A172 (cell line): ENCODE measurements at regions not wholly inside any gene's neighbourhood (a gene's known extent, or its start where the extent isn't known, plus 50 kb on each side); places are given as distances from the start of the nearest gene placed in this dataset.
"Not testable (repeated sequence)": the region's sequence is repeated elsewhere in the genome, so short reads cannot be mapped to it uniquely, and the experiment has no call there.

Source experiments
- DNase-seq: peaks from one replicate; pipeline ENCODE4 v3.0.0-alpha.2; 2015; ENCODE audit warnings: low spot score

DNA sequence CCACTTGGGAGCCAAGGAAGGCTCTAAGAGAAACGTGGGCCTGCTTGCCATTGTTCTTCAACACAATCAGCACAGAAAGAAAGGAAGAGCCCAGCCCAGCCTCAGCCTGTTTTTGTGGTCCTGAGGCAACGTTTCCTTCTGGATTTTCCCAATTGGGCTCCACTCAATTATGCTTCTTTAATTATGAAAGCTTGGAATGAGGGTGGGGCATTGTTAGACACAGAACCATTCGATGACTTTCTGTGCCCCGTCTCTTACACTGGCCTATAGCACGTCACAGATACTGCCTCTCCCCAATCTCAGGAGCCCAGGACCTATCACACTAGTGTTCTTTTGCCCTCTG is 207.4 kb downstream of the ZFP36L2 start:
- DNase-seq, result no peak

DNA sequence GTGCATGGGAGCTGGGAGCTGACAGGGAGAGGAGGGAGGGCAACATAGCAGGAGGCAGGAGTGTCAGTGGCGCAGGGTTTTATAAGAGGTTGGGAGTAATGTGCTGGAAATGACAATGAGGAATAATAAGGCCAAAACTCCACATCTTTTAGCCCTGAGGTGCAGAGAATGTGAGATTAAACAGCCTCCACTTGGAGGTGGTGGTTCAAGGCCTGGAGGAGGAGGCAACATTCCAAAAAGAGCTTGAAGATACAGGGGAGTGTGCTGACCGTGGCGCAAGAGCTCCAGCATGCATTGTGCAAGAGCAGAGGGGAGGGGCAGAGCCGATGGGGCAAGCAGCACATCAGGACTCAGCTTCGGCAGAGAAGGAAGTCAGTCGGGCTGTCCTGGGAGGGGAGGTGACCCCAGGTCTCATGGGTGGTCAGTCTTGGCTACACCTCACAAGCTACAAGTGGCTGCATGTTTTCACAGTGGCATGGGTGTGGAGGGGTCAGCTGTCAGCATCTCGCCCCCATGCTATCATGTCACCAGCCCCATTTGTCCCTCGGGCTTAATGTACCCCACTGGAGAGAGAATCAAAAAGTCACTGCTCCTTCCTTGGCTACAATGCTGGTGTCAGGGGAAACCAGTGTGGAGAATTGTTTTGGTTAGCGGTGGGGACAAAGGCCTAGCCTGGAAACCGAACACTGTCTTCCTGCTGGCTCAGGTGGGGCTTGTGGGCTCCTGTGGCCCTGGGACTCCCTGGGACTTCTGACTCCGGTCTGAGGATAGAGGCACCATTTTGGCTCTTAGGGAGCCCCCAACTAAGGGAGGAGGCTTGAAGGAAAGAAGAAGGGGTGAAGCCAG is 208.0 kb downstream of the ZFP36L2 start:
- no peak for DNase-seq

DNA sequence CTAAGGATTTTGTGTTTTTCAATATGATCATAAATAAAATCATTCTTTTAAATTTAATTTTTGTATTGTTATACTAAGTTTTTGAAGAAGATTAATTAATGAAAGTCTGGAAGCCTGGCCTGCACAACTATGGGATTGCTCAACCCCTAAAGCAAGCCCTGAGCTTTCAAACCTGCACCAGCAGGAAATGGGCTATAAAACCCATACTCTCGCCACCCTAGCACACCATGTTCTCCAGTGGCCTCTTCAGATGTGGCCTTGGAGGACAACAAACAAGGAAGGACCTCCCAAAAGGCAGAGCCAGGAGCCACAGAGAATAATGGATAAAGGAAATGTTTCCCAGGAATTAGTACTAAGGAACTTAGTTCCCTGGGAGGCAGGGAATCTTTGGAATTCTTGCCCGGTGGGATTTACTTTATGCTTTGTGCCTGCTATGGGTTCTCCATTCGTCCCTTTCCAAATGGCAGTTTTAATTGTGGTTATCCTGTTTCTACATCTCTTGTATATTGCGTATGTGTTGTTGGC is 212.5 kb downstream of the ZFP36L2 start:
- DNase-seq, result no peak

DNA sequence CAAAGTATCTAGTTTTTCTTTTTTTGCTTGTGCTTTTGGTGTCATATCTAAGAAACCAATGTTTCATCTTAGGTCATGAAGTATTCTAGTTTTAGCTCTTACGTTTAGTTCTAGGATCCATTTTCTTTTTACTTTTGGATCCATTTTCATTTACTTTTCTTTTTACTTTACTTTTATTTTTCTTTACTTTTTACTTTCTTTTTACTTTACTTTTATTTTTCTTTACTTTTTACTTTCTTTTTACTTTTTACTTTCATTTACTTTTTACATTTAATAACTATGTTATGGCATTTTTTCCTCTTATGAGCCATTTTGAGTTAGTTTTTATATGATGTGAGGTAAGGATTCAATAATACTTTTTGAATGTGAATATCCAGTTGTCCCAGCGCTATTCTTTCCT is 213.4 kb downstream of the ZFP36L2 start:
- no peak for DNase-seq

DNA sequence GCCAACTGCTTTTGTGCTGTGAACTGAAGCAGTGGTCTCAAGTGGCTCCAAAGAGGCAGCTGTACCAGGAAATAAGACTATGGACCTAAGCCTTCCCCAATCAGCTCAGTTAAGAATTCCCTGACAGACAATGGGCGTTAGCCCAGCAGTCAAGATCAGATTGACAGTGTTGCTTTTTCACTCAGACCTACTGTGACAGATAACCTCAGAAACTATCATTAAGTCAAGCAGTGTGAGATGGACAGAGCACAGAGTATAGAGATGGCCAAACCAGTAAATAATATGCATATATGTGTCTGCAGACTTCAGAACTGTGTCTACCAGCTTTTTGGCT is 215.3 kb downstream of the ZFP36L2 start:
- no peak for DNase-seq

DNA sequence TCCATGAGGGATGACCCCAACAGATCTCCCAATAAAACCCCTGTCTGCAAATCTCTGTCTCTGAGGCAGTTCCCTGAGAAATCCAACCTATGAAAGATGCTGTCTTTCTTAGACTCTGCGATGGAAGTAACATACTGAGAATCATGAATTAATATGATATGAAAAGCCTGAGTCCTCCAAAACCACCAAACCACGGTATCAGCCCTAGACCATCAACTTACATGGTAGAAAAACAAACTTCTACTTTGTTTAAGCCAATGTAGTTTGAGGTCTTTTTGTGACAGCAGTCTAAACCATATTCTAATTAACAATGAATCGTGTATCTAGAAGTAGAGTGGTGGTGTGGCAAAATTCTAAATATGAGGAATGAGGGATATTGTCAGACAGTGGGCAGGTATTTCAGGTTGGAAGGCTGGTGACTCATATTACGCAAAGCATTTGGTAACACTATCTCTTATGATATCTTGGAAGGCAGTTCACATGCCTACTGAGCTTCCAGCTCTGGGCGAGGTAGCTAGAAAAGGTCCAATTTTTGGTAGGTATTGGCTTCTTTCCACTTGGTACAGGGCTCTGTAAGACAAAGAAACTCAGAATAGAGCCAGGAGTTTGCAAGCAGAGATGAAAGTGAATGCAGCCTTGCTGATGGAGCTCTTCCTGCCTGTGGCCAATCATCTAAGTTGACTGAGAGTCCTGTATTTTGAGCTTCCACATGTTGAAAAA is 215.8 kb downstream of the ZFP36L2 start:
- no peak for DNase-seq

DNA sequence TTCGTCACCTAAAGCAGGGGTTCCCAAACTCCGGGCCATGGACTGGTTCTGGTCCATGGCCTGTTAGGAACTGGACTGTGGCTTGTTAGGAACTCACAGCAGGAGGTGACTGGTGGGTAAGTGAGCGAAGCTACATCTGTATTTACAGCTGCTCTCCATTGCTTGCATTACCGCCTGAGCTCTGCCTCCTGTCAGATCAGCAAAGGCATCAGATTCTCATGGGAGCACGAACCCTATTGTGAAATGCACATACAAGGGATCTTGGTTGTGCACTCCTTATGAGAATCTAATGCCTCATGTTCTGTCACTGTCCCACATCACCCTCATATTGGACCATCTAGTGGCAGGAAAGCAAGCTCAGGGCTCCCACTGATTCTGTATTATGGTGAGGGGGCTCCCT is 217.0 kb downstream of the ZFP36L2 start:
- DNase-seq, result no peak

DNA sequence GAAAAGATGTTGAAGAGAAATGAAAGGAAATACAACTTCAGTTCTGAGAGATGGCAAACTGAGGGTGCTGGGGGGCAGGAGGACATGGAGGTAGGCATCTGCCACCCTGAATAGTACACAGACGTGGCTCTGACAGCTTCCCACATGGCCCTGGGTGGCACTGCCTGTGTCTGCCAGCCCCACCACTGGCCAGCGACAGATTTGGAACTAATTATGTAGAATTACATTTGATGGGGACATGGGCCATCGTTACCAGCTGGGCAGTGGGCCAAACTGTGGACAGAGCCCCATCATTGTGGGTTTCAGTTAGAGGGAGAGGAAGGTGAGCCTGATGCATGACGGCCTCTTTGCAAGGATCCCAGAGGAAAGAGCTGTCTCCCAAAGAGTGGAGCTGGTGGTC is 216.0 kb upstream of the HAAO start:
- DNase-seq, result no peak

DNA sequence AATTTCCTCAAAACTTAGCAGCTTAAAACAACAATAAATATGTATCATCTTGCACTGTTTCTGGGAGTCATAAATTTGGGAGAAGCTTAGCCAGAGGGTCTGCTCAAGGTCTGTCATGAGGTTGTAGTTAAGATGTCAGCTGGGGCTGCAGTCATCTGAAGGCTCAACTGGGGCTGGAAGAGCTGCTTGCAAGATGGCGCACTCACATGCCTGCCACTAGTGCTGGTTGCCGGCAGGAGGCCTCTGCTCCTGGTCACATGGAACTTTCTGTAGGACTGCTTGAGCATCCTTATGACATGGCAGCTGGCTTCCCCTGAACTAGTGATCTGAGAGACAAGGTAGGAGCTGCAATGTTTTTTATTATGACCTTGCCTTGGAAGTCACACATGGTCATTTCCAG is 215.5 kb upstream of the HAAO start:
- DNase-seq, result no peak

DNA sequence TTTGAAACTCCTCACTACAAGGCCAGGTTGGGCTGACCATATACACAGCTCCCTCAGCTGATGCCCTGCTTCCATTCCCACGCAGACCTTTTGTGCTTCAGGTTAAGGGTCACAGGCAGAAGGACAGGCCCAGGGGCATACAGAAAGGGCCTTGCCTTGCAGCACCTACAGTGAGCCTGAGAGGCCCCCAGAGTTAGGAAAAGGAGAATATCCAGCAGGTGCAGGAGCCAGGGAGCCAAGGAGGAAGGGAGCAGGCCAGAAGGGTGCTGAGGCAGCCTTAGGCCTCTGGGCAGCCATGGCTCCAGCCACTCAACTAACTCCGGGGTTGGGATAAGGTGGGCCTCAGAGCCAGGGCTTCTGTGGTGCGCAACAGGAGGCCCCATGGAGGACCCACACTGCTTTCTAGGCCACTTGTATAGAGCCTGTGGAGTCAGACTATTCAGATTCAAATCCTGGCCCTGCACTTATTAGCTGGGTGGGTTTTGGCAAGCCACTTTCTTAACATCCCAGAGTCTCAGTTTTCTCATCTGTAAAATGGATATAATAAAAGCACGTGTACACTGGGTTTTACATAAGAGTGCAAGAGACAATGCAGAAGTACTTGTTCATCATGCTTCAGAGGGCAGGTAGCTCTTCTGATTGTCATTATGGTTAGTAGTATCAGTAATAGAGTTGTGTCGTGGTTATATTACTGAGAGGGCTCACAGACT is 214.6 kb upstream of the HAAO start:
- no peak for DNase-seq

DNA sequence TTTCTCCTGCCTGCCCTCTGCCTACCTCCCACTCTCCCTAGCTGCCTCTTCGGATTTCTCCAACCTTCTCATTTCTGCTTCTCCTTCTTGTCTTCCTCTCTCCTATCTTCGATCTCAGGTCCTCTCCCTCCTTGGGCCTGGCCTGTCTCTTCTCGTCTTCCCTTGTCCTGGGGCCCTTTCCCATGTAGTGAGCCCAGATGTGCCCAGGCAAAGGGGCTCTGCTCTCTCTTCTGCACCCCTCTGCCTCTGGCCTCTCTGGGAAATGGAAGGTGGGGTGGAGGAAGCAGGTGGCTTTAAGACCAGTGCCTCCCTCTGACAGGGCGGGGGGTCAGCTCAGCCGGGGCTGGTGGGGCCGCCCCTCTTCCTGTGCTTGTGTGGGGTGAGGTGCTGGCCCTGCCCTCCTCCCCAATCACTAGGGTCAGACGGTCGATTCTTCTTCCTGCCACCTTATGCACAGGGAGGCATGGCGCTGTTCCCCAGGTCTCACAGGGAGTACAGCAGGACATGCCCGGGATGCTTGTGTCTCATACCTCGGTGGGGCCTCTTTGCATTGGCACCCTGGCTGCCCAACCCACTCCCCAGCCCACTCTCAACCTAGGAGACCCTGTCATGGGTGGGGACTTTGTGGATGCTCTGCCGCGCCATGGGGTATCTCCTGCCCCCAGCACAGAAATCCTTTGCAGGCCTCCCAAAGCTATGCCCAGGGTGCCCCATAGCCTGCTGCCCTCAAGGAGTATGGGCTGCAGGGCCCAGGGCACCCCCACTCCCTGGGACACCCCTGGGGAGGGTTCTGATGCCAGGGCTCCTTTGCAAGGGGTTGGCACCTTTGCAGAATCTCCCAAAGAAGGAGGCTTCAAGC is 213.8 kb upstream of the HAAO start:
- DNase-seq, result no peak

DNA sequence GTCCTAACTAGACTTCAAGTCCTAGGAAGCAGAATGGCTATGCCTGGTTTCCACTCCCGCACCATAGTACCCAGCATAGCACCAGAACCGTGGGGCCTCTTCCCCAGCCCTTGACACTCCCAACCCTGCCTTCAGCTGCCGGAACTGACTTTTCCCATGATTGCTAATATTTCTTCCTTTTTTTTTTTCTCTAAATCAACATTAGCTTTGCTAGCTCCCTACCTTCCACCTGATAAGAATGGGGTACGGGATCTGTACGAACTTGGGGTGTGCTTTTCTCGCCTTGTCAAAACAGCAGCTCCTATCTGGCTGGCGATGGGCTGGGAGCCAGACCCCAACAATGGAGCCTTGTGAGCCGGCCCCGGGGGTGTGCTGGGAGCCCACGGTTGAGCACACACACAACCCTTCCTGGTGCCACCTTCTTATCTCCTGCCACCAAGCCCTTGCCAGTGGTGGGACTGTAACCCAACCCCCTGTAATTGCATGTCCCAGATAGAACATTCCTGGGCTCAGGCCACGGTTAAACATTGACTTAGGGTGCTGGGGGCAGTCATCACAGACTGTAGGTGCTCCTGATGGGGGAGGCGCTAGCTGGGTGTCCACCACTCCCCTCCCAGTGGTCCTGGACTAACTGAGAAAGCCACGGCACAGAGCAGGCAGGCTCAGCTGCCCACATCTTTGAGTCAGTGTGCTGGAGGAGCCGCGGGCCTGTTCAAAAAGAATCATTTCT is 213.0 kb upstream of the HAAO start:
- no peak for DNase-seq

DNA sequence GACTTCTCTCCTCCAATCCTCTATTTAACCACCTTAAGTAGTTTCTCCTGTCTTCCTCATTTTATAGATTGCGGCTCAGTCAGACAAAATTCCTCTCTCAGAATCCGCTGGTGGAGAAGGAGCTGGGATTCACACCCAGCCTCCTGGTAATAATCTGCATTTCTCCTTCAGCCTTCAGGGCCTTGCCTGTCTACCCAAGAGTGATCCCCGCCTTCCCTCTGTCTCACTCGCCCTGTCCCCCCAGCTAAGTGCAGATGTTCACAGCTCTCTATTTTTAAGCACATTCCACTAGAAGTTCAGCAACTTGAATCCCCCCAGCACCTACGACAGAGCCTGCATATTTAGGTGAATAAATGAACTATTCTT is 212.5 kb upstream of the HAAO start:
- DNase-seq, result no peak

DNA sequence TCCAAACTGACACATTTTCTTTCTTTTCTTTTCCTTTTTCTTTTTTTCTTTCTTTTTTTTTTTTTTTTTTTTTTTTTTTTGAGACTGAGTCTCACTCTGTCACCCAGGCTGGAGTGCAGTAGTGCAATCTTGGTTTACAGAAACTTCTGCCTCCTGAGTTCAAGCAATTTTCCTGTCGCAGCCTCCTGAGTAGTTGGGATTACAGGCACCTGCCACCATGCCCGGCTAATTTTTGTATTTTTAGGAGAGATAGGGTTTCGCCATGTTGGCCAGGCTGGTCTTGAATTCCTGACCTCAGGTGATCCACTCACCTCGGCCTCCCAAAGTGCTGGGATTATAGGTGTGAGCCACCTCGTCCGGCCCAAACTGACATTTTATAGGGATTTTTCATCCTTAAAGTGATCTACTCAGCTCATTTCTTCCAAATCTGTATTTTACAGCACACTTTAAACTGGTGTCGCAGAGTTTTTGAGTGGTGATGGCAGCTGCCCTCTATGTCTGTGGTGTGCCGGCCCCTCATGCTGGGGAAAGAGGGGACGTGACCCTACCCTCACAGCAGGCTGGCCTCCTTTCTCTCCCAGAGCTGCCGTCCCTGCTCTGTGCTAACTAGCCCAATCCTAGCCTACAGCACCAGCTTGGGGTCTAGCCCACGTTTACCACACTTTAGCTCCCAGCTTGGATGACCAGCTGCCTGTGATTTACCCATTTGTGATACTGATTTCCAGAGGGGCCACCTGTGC is 211.9 kb upstream of the HAAO start:
- not testable (repeated sequence) for DNase-seq

DNA sequence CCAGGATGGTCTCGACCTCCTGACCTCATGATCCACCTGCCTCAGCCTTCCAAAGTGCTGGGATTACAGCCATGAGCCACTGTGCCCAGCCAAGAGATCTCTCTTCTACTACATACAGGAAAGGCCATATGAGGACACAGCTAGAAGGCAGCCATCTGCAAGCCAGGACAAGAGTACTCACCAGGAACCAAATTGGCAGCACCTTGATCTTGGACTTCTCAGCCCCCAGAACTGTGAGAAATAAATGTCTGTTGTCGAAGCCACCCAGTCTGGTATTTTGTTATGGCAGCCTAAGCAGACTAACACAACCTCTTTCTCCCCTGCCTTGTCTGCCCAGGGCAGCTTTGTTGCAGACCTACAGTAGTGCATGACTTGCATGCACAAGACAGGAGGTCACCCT is 211.3 kb upstream of the HAAO start:
- no peak for DNase-seq

DNA sequence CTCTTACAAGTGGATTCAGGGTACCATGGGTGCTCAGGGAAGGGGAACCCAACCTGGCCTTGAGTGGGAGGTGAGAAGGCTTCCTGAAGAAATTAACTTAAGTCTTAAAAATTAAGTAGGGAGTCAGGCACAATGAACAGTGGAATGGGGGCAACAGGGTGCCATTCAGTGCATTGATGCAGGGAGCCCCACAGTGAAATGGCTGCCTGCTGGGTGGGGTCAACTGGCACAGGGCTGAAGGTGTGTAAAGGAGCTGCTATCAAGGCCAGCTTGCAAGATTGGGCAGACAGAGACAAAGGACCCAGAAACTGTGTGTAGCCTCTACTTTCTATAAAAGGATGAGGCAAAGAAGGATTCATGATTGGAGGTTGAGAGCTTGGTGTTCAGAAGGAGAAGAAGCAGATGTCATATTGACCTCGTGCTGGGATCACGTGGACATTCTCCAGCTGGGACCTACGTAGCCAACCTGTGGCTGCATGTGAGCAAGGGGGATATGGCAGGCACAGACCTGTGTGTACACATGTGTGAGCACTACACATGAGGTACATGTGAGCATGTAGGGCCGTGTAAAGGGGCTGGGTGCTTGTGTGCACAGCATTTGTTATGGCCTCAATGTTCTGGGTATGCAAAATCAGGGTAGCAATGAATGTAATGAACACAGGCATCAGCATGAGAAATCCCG is 209.5 kb upstream of the HAAO start:
- DNase-seq, result no peak

DNA sequence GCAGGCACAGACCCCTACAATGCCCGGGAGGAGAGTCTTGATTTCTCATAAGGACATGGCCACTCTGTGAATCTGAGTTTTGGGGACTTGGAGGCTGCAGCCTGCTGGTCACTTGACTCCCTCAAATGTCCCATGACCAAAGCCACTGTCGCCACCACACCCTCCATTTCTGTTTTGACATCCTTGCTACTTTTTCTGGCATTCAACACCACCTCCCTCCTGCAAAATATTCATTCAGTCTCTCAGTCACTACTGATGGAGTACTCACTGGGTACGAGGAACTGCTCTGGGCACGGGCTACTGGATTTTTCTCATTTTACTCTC is 208.6 kb upstream of the HAAO start:
- no peak for DNase-seq

DNA sequence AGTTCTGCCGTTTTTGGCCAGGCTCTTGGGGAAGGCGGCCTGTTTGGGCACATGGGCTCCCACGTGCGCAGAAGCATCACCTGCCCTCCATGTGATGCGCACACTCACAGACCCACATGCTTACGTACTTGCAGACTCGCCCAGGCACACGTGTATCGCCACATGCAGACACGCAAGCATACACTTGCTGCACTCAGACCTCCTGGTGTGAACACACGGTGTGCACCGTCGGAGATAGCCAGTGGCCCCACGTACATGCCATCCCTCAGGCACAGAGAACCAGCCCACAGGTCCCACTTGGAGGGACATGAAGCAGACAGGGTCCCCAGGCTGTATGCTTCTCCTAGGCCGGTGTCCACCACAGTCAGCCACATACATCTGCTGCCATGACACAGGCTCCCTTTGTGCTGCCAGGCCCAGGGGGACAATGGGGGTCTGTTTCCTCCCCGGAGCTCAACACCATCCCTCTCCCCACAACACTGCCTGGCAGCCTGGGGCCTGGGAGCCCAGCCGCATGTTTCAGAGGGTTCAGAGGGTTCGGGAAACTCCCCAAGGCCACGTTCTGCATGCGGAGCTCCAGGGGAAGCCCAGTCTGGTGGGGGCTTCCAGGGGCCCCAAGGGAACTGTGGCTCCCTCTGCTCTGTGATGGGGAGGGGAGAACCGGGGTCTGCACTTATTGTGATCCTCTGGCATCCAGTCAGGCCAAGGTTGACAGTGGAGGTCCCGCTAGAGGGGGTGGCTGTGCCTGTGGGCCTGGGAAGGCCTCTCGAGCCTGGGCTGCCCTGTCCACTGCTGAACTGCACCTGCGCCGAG is 208.1 kb upstream of the HAAO start:
- no peak for DNase-seq

DNA sequence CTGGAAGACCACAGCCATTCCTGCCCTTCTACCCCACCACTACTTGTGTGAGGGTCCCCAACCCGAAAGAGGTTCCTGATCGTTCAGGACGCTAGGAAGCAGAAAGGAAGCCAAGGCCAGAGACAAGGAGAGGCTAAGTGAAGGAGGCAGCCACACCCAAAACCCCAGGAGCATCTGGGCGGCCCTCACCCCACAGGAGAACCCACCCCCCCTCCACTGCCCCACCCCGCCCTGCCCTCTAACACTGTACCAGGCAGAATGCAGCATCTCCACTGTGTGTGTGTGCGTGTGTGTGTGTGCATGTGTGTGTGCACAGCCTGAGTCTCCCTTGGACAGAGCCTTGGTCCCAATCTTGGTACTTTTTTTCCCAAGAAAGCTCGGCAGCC is 207.5 kb upstream of the HAAO start:
- no peak for DNase-seq
